GM18909 (cell line): ENCODE measurements at regions not wholly inside any gene's neighbourhood (a gene's known extent, or its start where the extent isn't known, plus 50 kb on each side); places are given as distances from the start of the nearest gene placed in this dataset.

Experiments
- ATAC-seq: cut with Tn5 transposase; IDR thresholded peaks from one replicate; pipeline ENCODE4 v1.9.1; 2021; ENCODE audit warnings: mild to moderate bottlenecking; ENCODE audit not compliant: unreplicated experiment, poor library complexity

- ATAC-seq, result no peak
Observed at GRCh38 chr15:39460748-39461147, 120.1 kb upstream of the THBS1 start.

- ATAC-seq, result no peak
Observed at GRCh38 chr15:39461536-39462130, 119.2 kb upstream of the THBS1 start.

DNA sequence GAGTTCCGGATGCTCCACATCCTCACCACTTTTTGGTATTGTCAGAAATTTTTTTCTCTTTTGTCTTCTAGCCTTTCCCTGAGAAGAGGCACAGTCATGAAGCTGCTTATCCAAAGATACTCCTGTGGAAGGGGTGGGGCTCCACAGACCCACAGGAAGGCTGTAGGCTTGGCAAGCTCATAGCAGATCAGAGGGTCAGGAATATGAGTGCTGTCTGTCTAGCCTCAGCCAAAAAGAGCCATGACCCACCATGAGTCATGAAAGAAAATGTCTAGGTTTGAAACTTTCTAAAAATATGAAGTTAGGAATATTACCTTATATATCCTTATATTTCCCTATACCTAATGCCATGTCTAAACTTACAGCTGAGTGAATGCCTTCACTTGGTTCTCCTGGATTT is 118.2 kb upstream of the THBS1 start:
- ATAC-seq, result no peak

GRCh38 chr15:39465843-39466749 is 114.8 kb upstream of the THBS1 start:
- no peak for ATAC-seq

- ATAC-seq, result no peak
Observed at GRCh38 chr15:39466750-39467105, 114.2 kb upstream of the THBS1 start.

GRCh38 chr15:39468331-39468730 is 112.5 kb upstream of the THBS1 start:
- no peak for ATAC-seq

GRCh38 chr15:39468828-39469227 is 112.1 kb upstream of the THBS1 start:
- ATAC-seq, result no peak

- no peak for ATAC-seq
Observed at GRCh38 chr15:39471785-39472574, 108.9 kb upstream of the THBS1 start.

DNA sequence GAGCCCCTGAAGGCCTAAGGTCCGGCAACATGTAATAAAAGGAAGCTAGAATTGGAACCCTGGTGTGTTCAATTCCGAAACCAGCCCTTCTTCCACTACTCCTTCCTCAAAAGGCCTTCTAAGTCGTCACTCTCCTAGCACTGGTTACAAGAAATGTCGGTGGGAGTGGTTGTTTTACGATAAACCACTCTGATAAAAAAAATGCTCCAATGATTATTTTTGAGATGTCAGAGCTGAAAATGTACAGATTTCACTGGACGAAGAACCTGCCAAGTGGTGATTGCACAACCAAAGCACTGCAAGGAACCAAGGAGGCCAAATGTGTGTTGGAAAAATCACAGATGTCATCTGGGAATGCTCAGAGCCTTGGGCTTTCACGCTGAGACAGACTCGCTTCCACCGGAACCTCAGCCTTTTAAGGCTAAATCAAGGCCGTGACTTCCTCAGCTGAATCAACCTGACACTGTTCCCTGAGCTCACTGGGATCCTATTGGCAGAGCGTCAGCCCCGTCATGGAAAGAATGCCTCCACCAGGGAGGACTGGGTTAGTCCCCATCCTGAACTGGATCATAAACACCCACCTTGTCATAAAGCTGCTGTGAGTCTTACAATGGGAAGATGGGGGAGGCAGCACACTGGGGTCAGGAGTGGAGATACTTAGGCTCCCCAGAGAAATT is 108.1 kb upstream of the THBS1 start:
- ATAC-seq, result no peak

DNA sequence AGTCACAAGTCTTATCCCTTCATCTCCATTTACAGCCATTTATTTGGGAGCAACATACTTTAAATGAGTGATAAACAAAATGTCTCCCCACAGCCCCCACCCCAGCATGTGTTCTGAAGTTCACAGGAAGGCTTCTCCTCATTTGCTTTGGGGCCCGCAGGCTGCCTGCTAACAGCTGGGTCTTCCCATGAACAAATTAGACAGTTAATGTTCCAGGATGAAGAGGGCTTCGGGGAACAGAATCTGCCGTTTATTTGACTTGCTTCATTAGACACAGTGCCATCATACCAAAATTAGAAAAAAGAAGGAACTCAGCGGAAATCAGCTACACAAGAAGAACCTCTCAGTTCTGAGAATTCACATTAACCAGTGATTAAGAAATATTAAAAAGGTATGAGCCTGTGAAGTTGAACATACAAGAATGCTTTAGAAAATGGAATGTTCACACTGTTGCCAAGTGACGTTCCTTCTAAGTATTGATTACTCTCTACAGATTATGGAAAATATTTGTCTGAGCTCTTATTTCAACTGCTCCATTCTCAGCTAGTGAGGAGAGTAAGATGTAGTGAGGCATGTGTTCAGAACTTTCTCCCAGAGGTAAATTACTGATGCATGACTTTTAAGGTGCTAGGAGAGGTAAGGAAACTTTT is 107.5 kb upstream of the THBS1 start:
- ATAC-seq, result no peak

- no peak for ATAC-seq
Observed at GRCh38 chr15:39474657-39475056, 106.2 kb upstream of the THBS1 start.

- ATAC-seq, result no peak
Observed at GRCh38 chr15:39478996-39479395, 101.9 kb upstream of the THBS1 start.

DNA sequence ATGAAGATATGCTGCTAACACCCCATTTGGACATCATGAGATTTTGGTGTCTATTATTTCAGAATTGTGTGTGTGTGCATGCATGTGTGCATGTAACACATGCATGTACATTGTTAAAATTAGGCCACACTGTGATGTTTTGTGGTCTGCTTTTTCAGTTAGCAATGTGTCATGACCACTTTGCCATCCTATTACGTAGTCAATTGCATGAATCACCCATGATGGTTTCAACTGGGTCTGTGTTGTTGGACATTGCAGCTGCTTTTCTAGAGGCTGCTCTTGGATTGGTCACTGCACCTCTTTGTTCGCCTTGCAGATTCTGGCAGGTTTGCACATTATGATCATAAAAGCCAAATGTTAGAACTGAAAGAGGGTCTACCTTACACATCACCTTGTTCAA is 101.0 kb upstream of the THBS1 start:
- ATAC-seq, result no peak

- no peak for ATAC-seq
Observed at GRCh38 chr15:39482459-39482858, 98.4 kb upstream of the THBS1 start.

DNA sequence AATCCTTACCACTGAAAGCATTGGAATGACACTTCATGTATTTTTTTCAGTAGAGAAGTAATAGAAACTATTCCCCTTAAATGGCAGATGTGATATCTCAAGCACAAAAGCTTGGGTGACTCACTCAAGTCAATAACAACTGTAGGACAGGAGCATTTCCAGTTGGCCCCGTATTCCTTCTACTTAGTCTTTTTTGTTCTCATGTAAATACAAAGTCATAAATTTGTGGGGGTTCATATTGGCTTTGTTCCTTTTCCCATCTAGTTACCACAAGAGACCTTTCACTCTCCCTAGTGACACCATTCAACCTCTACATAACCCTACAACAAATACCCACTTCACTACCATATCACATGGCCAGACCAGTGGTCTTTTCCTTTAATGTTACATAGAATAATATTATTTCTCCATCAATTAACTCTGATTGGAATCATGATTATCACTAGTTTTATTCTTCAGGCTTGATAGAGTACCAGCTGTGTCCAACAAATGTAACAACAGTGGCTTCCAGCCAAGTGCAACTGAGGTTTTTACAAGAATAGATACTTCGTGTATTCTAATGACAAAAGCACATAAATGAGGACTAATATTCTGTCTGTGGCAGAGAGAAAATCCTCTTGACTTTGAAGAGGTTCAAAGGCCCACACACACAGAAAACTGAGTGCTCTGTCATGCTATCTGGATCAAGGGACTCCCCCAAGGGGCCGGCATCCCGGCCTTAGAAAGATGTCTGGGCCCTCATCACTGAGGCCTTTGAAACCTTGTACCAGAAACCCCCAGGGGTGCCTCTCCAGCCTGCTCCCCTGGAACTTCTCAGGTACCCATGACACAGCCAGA is 94.0 kb upstream of the THBS1 start:
- no peak for ATAC-seq

DNA sequence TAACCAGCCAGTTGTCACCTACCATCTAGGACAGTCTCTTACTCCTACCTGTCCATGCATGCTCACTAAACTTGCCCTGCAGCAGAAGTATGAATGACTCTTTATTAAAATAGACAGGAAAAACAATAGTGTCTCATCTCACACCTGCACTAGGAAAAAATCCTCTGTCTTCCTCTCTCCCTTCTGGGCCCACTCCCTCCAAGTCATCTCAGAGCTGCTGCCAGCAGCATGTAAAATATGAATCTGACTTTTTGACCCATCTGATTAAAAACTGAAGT is 93.5 kb upstream of the THBS1 start:
- no peak for ATAC-seq

DNA sequence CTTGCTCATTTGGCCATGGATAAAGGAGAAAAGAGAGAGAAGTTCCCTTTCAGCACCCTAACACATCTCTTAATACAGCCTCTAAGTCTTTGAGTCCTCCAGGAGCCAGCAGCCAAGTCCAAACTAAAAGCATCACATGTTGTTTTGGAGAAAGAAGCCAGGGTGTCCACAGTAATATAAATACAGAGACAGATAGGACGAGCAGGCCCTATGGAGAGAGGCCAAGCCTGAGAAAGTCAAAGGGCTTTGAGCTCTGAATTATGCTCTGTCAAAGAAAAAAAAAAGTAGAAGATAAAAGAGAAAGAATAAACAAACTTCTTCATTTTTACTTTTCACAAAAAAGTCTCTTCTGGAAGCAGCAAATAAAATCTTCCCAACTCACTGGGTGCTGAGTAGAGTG is 92.4 kb upstream of the THBS1 start:
- no peak for ATAC-seq

DNA sequence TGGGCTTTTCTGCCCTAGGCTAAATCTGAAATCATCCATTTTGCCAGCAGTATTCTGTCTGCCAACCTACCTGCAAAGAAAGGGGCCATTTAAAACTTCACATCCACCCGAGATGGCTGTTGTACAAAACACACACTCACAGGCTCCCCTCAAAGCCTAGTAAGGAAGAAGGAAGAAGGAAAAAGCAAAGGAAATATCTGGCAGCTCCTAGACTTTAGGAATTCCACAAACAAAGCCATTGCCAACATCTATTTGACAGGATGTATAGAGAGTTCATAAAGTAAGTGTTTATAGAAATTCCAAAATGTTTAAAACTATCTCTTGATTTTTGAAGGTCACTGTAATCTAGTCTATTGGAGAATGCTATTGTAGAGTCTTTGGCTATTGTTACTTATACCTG is 91.9 kb upstream of the THBS1 start:
- ATAC-seq, result no peak

DNA sequence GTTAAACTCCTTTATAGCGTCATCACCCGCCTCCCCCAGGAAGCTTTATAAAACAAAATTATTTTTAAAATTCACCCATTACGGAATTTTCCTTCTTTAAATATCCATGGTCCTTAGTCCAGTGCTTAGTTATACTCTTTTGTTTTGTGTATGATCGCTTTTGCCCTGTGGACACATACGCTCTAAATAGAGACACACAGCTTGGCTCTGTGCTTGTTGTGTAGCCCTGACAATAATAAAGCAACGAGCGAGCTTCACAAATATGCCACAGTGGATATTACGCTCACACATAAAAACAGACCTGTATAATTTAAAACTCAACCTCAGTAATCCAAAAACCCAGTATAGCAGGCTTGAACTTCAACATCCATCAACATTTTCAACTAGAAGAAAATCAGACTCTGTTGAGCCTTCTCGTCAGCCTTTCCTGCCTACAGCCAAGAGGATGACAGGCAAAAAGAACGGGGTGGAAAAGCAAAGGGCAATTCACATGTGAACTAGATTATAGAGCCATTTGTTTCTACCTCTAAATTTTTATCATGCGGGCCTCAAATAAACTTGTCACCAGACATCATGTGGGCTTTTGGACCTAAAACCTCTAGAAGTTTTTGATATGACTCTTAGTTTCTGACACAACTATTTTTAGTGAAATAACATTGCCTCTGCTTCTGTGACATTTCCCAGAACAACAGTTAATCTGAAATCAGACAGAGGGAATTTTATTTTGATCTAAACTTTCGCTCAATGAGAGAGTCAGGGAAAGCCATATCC is 89.6 kb upstream of the THBS1 start:
- no peak for ATAC-seq
